Stimulated activated effector memory CD8-positive, alpha-beta T cell treated with anti-CD3 and anti-CD28 coated beads, Interleukin-12 subunit alpha, Interleukin-12 subunit beta, amount 100 ng/mL, for 72 hours (primary cell): ENCODE measurements at regions not wholly inside any gene's neighbourhood (a gene's known extent, or its start where the extent isn't known, plus 50 kb on each side); places are given as distances from the start of the nearest gene placed in this dataset.
"Not testable (repeated sequence)": the region's sequence is repeated elsewhere in the genome, so short reads cannot be mapped to it uniquely, and the experiment has no call there.

Experiments
- ATAC-seq: fragments of 150-1000 bp; cut with Tn5 transposase; 2 replicates; pipeline ENCODE4 v1.10.0; 2021
- DNase-seq, 2 donors: peaks; one replicate each; pipeline ENCODE4 v3.0.0; 2021 to 2022; ENCODE audit warnings: low spot score in 2 of 2
- H3K27ac Mint-ChIP-seq: one replicate; pipeline ENCODE4 v1.8.0; 2022; ENCODE audit warnings: mild to moderate bottlenecking, mixed read lengths
- H3K36me3 Mint-ChIP-seq: one replicate; pipeline ENCODE4 v1.8.0; 2022; ENCODE audit warnings: mild to moderate bottlenecking, mixed read lengths
- H3K4me1 Mint-ChIP-seq: one replicate; pipeline ENCODE4 v1.8.0; 2022; ENCODE audit warnings: mixed read lengths
- H3K4me3 Mint-ChIP-seq: one replicate; pipeline ENCODE4 v1.8.0; 2022; ENCODE audit warnings: mild to moderate bottlenecking, mixed read lengths
- H3K9me3 Mint-ChIP-seq: one replicate; pipeline ENCODE4 v1.8.0; 2022; ENCODE audit warnings: mixed read lengths

DNA sequence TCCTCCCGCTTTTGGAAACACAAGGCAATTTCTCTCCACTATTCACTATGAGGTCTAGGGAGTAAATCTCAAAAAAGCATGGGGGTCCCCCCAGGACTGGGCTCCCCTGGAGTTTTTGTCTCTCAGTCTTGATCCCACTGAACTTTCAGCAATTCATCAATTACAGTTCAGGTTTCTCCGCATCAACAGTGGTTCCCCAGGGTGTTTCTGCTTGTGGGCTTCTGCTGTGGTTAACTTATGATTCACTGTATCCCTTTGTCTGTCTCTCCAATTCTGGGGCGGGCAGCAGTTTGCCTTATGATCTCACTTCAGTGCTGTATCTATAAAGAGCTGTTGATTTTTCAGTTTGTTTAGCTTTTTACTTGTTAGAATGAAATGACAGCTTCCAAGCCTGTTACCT is 142.6 kb upstream of the CDC14C start:
- no peak overlapping the region for H3K4me3 Mint-ChIP-seq
- DNase-seq (no peak), ATAC-seq (no peak)
- no peaks in the 10 kb centered on the region for H3K36me3 Mint-ChIP-seq
- no peak overlapping the region for H3K27ac Mint-ChIP-seq
- H3K4me1 Mint-ChIP-seq, result no peaks in the 10 kb centered on the region
- peaks cover 17% of the 10 kb centered on the region for H3K9me3 Mint-ChIP-seq

DNA sequence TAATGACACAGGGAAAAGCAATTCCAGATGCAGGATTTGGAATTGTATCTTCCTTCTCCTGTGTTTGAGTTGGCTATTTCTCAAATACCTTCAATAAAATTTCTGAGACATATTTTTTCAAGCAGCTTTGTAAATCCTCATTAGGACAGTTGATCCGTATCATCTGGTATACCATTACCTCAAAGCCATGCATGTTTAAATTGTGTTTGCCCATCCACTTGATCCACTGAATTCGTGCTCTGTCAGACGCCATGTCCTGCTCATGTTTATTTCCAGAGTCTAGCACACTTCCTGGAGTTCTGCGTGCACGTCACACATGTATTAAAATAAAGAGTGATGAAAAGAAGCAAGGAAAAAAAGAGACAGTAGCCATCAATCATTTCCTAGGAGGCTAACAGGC is 141.8 kb upstream of the CDC14C start:
- ATAC-seq (no peak), DNase-seq (no peak)
- Mint-ChIP-seq H3K36me3 (no peaks in the 10 kb centered on the region), H3K4me1 (no peaks in the 10 kb centered on the region), H3K27ac (no peak overlapping the region), H3K4me3 (no peak overlapping the region), H3K9me3 (peaks cover 21% of the 10 kb centered on the region)

DNA sequence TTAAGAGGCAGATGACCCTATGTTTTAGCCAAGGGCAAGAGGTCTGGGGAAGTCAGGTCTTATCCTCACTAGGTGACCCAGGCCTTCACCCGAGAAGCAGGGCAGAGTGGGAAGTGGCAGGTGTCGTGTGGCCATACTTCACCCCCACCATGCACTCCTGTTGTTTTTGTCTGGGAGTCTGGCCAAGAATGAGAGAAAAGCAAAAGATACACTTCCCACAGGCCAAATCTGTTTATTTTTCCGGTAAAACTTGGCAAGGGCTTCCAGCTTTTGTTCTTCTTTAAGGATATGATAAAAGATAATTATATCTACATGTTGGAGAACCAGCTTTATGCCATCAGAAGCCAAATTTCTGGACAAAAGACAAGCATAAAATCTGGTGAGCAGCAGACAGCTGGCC is 137.4 kb upstream of the CDC14C start:
- Mint-ChIP-seq H3K27ac (no peak overlapping the region), H3K4me1 (no peaks in the 10 kb centered on the region), H3K4me3 (no peak overlapping the region), H3K36me3 (no peaks in the 10 kb centered on the region), H3K9me3 (peaks cover 19% of the 10 kb centered on the region)
- DNase-seq (no peak), ATAC-seq (no peak)

DNA sequence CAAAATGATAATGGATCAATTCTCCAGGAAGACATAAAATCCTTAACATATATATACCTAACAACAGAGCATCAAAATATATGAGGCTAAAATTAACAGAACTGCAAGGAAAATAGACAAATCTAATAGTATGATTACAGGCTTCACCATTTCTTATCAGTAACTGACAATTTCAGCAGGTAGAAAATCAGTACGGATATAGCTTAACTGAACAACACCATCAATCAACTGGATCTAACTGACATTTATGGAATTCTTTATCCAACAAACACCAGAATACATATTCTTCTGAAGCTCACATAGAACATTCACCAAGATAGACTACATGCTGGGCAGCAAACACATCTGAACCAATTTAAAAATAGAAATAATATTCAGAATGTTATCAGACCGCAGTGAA is 121.1 kb upstream of the CDC14C start:
- Mint-ChIP-seq H3K27ac (no peak overlapping the region), H3K4me3 (no peak overlapping the region), H3K4me1 (no peaks in the 10 kb centered on the region), H3K36me3 (no peaks in the 10 kb centered on the region), H3K9me3 (peaks cover 9% of the 10 kb centered on the region)
- ATAC-seq (no peak), DNase-seq (no peak)

DNA sequence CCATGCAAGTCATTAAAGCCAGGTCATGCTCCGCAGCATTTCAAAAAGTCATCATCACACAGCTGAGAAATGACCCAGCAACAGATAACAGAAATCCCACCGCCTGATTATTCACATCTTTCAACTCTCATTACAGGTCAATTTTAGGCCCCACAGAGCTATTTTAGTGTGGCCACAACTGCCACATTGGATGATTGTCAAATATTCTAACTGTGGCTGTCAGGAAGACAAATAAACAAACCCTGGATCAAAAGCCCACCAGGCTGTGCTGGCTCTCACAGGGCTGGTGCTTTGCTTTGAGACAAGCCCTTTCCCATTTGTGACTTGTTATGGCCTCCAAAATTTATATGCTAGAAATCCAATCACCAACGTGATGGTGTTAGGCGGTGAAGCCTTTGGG is 117.6 kb upstream of the CDC14C start:
- ATAC-seq (no peak), DNase-seq (no peak)
- Mint-ChIP-seq H3K9me3 (peaks cover 5% of the 10 kb centered on the region), H3K36me3 (no peaks in the 10 kb centered on the region), H3K27ac (no peak overlapping the region), H3K4me3 (no peak overlapping the region), H3K4me1 (no peaks in the 10 kb centered on the region)

DNA sequence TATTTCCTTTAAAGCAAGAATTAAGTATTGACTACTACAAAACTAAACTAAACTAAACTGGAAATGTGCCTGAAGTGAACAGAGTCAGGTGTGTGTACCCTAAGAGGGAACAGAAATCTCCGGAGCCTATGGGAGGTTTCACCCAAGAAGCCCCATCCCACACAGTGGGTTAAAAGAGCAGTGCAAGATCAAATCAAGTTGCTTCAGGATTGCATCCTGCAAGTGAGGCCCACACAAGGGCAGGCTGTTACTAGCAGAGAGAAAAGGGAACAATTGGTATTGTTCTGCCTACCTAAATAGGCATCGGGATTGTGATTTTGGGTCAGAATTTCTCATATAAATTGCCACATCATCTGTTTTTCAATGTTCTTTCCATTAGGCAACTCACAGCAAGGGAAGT is 113.3 kb upstream of the CDC14C start:
- Mint-ChIP-seq H3K4me1 (no peaks in the 10 kb centered on the region), H3K27ac (no peak overlapping the region), H3K36me3 (no peaks in the 10 kb centered on the region), H3K4me3 (no peak overlapping the region), H3K9me3 (peaks cover 13% of the 10 kb centered on the region)
- ATAC-seq (no peak), DNase-seq (no peak)

DNA sequence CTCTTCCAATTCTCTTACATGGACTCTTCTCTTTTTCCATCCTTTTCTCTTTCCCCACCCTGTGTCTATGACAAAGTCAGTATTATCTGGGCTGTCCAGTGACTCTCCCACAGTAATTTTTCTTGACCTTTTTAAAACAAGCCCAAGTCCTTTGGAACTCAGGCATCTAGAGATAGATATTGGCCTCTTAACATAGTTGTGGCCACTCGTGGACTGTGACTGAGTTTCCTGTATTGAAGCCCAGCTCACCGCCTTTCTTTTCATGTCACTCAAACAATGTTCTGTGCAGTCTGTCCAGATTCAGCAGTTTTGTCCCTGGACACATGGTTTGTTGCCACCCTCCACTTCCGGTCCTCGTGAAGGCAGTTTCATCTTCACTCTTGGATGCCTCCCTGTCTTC is 110.9 kb upstream of the CDC14C start:
- no peaks in the 10 kb centered on the region for H3K36me3 Mint-ChIP-seq
- no peak for ATAC-seq
- no peak overlapping the region for H3K4me3 Mint-ChIP-seq
- H3K4me1 Mint-ChIP-seq, result no peaks in the 10 kb centered on the region
- peaks cover 13% of the 10 kb centered on the region for H3K9me3 Mint-ChIP-seq
- no peak for DNase-seq
- no peak overlapping the region for H3K27ac Mint-ChIP-seq

DNA sequence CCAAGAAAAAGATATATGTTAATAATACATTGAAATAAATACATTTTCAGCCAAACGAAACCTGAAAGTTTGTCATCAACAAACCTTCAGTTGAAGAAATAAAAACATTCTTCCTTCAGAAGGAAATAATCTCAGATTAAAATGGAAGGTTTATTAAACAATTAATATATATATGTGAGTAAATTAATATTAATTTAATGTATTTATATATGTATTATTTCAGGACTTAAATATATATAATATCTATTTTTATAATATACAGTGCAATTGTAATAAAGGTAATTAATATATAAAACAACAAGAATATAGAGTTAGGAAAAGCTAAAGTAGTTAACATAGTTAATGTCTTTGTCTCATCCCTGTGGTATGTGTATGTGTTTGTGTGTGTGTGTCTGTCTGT is 102.2 kb upstream of the CDC14C start:
- Mint-ChIP-seq H3K9me3 (peaks cover 14% of the 10 kb centered on the region), H3K4me3 (no peak overlapping the region), H3K4me1 (no peaks in the 10 kb centered on the region), H3K27ac (no peak overlapping the region), H3K36me3 (no peaks in the 10 kb centered on the region)
- DNase-seq, result no peak
- no peak for ATAC-seq

DNA sequence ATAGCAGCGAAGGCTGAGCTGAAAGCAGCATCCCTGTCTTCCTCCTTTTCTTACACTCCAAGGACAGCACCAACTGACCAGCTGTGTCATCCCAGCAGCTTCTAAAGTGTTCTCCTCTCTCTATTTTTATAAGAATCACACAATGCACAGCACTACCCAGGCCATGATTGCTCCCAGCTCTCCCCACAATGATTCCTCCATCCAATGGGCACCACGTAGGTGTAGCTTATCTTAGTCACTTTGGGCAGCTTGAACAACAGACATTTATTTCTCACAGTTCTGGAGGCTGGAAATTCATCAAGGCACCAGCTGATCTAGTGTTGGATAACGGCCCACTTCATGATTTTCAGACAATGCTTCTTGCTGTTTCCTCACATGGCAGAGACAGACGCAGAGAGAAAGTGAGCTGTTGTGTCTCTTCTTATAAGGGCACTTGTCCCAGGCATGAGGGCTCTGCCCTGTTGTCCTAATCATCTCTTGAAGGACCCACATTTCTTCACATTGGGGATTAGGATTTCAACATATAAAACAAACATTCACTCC is 92.0 kb upstream of the CDC14C start:
- Mint-ChIP-seq H3K27ac (no peak overlapping the region), H3K4me3 (no peak overlapping the region), H3K4me1 (no peaks in the 10 kb centered on the region), H3K36me3 (no peaks in the 10 kb centered on the region), H3K9me3 (peaks cover 12% of the 10 kb centered on the region)
- DNase-seq, result no peak
- no peak for ATAC-seq

DNA sequence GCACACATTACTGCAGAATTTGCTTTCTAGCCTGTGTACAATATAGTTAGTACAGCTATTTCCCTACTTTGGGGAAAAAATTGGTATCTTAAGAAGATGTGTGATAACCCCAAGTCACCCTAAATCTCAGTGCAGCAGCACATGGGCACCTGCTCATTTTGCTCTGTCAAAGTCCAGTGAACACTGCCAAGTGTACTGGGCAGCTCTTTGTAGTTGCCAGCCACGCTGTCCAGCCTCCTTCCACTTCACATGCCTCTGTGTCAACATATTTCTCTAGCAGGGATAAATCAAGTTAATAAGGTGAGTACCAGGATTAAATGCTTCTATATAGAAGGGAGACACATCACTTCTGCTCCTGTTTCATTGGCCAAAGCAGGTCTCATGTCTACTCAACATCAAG is 87.1 kb upstream of the CDC14C start:
- H3K27ac Mint-ChIP-seq, result no peak overlapping the region
- no peaks in the 10 kb centered on the region for H3K4me1 Mint-ChIP-seq
- H3K4me3 Mint-ChIP-seq, result no peak overlapping the region
- H3K36me3 Mint-ChIP-seq, result no peaks in the 10 kb centered on the region
- DNase-seq (no peak), ATAC-seq (no peak)
- H3K9me3 Mint-ChIP-seq, result peaks cover 5% of the 10 kb centered on the region

DNA sequence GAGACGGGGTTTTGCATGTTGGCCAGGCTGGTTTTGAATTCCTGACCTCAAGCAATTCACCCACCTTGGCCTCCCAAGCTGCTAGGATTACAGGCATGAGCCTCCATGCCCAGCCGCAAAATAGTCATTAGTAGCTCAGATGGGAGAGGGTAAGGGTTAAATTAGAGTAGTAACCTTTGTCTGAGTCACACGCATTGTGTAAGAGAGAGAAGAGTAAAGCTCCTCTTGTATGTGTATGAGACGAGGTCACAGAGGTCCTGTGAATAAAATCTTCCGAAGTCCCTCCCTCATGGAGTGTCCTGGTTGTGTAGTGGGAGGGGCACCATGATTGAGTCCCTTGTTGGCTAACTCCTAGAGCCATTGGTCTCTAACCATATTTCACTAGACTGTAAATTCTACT is 85.2 kb upstream of the CDC14C start:
- ATAC-seq (no peak), DNase-seq (no peak)
- Mint-ChIP-seq H3K27ac (no peak overlapping the region), H3K9me3 (peaks cover 5% of the 10 kb centered on the region), H3K4me1 (no peaks in the 10 kb centered on the region), H3K36me3 (no peaks in the 10 kb centered on the region), H3K4me3 (no peak overlapping the region)

DNA sequence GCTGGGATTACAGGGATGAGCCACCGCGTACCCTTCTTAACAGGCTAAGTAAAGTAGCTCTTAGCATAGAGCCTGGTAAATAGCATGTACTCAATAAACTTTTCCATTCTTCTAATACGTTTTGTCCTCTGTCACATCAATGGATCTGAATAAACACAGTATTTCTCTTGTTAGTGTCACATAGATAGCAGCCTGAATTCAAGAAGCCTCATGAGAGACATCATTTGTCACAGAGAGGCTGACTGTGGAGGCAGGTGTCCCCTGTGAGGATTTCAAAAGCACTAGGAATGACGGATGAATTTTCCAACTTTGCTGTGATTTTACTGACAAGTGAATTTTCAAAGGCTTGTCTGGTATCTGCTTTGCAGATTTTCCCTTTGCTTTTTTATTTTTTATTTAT is 82.6 kb upstream of the CDC14C start:
- Mint-ChIP-seq H3K36me3 (no peaks in the 10 kb centered on the region), H3K4me1 (no peaks in the 10 kb centered on the region), H3K4me3 (no peak overlapping the region), H3K9me3 (no peaks in the 10 kb centered on the region), H3K27ac (no peak overlapping the region)
- ATAC-seq (no peak), DNase-seq (no peak)

DNA sequence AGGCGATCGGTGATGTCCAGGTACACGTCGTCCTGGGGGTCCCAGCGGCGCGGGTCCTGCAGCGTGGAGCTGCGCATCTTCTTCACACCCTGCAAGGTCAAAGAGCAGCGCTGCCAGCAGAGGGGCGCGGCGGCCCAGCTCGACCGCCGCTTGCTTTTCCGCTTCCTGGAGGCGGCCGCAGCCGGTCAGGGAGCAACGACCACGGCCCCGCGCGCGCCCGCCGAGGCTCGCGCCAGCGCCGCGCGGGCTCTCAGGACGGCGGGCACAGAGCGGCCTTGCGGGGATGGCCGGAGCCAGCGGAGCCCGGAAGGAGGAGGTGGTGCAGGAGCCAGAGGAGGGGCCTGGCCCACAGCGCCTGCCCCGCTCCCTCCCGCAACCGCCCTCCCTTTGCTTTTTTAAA is 76.4 kb upstream of the CDC14C start:
- Mint-ChIP-seq H3K4me1 (no peaks in the 10 kb centered on the region), H3K27ac (no peak overlapping the region)

DNA sequence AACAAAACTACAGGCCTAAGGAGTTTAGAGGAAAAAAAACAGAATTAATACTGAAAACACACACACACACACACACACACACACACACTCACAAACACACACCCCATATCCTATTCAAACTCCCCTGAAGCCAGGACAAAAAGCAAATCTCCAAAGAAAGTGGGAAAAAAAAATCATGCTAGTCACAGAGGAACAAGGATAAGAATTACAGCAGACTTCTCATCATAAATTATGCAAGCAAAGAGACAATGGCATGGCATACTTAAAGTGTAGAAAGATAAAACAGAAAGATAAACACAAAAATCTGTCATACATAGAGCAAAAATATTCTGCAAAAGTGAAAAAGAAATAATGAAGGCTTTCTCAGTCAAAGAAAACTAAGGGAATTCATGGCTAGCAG is 63.9 kb upstream of the CDC14C start:
- not testable (repeated sequence) for H3K4me1 Mint-ChIP-seq, H3K36me3 Mint-ChIP-seq, ATAC-seq, DNase-seq, H3K4me3 Mint-ChIP-seq, H3K27ac Mint-ChIP-seq
- peaks cover 14% of the 10 kb centered on the region for H3K9me3 Mint-ChIP-seq

More for the DNA sequence above, 76.4 kb upstream of the CDC14C start:
- Mint-ChIP-seq H3K9me3 (no peaks in the 10 kb centered on the region), H3K4me3 (no peak overlapping the region), H3K36me3 (no peaks in the 10 kb centered on the region)
- ATAC-seq (no peak), DNase-seq (no peak)

DNA sequence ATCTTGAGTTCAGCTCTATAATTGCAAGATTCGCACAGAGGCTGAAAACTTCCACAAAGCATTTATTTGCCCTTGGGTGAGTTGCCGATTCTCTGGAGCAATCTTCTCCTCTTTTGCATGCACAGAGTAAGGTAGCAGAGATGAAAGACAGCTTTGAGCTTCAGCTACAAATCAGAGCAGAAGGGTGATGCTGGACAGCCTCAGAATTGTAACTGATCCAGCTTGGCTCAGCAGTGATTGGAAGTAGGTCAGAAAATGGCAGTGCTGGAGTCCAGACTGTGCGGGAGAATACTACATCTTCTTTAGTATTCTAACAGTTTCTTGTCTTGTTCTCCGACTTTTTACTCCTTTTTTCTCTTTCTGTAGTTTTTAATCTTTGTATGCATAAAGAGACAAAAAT is 55.4 kb upstream of the CDC14C start:
- no peak for DNase-seq
- peaks cover 10% of the 10 kb centered on the region for H3K9me3 Mint-ChIP-seq
- no peak for ATAC-seq
- H3K36me3 Mint-ChIP-seq, result no peaks in the 10 kb centered on the region
- H3K27ac Mint-ChIP-seq, result no peak overlapping the region
- H3K4me3 Mint-ChIP-seq, result no peak overlapping the region
- no peaks in the 10 kb centered on the region for H3K4me1 Mint-ChIP-seq

DNA sequence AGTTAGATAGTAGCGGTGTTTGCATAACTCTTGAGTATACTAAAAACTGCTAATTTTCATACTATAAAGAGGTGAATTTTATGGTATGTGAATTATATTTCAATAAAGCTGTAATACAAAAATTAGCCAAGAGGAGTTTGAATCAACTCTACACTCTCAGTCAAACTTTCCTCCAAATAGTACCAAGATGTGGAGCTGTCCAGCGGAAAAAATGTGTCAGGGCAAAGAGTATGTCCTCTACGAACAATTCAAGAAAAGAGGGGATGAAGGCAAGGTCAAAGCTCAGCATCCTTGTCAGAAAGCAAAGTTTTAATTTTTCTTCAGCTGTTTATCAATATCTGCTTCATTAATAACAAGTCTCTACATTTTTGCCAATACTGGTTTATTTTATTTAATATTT is 51.8 kb upstream of the CDC14C start:
- Mint-ChIP-seq H3K27ac (no peak overlapping the region), H3K9me3 (peaks cover 4% of the 10 kb centered on the region), H3K36me3 (no peaks in the 10 kb centered on the region), H3K4me1 (no peaks in the 10 kb centered on the region), H3K4me3 (no peak overlapping the region)
- DNase-seq, result no peak
- ATAC-seq, result no peak
